HEK293 (cell line): ENCODE measurements at regions not wholly inside any gene's neighbourhood (a gene's known extent, or its start where the extent isn't known, plus 50 kb on each side); places are given as distances from the start of the nearest gene placed in this dataset.

Experiments used
- CTCF ChIA-PET: fragments of 350-600 bp; formaldehyde crosslinking; extraction: SDS; loops from one replicate; lab custom pipeline; 2021; ENCODE audit warnings: antibody characterized with exemption; lab: Yijun Ruan, JAX
- POLR2A ChIA-PET: fragments of 300-600 bp; formaldehyde crosslinking; extraction: SDS; loops from one replicate; lab custom pipeline; 2020; ENCODE audit warnings: antibody characterized with exemption, inconsistent platforms; lab: Yijun Ruan, JAX
- H3K27ac ChIP-seq: fragments of 200-500 bp; sonication (Bioruptor generic); 2 replicates; pipeline ENCODE4 v1.5.1; 2014; ENCODE audit warnings: low read depth, low read length, control low read depth, inconsistent platforms; ENCODE audit errors: extremely low read depth
- H3K36me3 ChIP-seq, 2 experiments: fragments of 200-500 bp in 1 of 2; sonication (Bioruptor generic) in 1 of 2; 1 replicate in 1 of 2; 2 replicates in 1 of 2; pipeline ENCODE4 v1.5.1; 2014 to 2017; ENCODE audit warnings: inconsistent platforms in 2 of 2, low read length in 2 of 2; ENCODE audit not compliant: control insufficient read depth in 2 of 2, insufficient read depth in 1 of 2
- H3K4me1 ChIP-seq: fragments of 200-500 bp; sonication (Bioruptor generic); 2 replicates; pipeline ENCODE4 v1.5.1; 2014; ENCODE audit warnings: mild to moderate bottlenecking, low read length, inconsistent platforms; ENCODE audit not compliant: control insufficient read depth, insufficient read depth
- H3K4me3 ChIP-seq: 2 replicates; pipeline ENCODE4 v1.5.1; 2011; ENCODE audit warnings: low read depth, mild to moderate bottlenecking, control low read depth, low read length, moderate library complexity
- H3K9me3 ChIP-seq: fragments of 200-500 bp; sonication (Bioruptor generic); 2 replicates; pipeline ENCODE4 v1.5.1; 2014; ENCODE audit warnings: low read depth, low read length, inconsistent platforms; ENCODE audit not compliant: control insufficient read depth, insufficient read depth
- HOXA7 ChIP-seq: sonication (generic); formaldehyde crosslinking; IDR thresholded peaks from 2 replicates; pipeline ENCODE4 v1.8.1; 2022; ENCODE audit warnings: missing genetic modification reagents, borderline replicate concordance
- HOXD13 ChIP-seq: sonication (generic); formaldehyde crosslinking; IDR thresholded peaks from 2 replicates; pipeline ENCODE4 v1.8.0; 2022; ENCODE audit warnings: missing genetic modification reagents, borderline replicate concordance
- PRDM2 ChIP-seq: fragments of 450-650 bp; formaldehyde crosslinking; IDR thresholded peaks from 2 replicates; pipeline ENCODE4 v1.5.1; 2016; ENCODE audit warnings: missing biosample characterization, missing genetic modification characterization, borderline replicate concordance
- SCRT2 ChIP-seq: fragments of 450-650 bp; formaldehyde crosslinking; IDR thresholded peaks from 2 replicates; pipeline ENCODE4 v1.5.1; 2016; ENCODE audit warnings: missing biosample characterization, missing genetic modification characterization
- YY2 ChIP-seq: fragments of 450-650 bp; formaldehyde crosslinking; IDR thresholded peaks from 2 replicates; pipeline ENCODE4 v1.5.1; 2016; ENCODE audit warnings: missing biosample characterization, missing genetic modification characterization
- ZBTB17 ChIP-seq: fragments of 450-650 bp; formaldehyde crosslinking; IDR thresholded peaks from 2 replicates; pipeline ENCODE4 v1.5.1; 2016; ENCODE audit warnings: missing biosample characterization, missing genetic modification characterization
- ZBTB20 ChIP-seq: fragments of 450-650 bp; formaldehyde crosslinking; IDR thresholded peaks from 2 replicates; pipeline ENCODE4 v1.5.1; 2016; ENCODE audit warnings: missing biosample characterization, missing genetic modification characterization
- ZBTB26 ChIP-seq: fragments of 450-650 bp; formaldehyde crosslinking; optimal IDR thresholded peaks from 2 replicates; pipeline ENCODE3; 2016; ENCODE audit warnings: missing biosample characterization, mild to moderate bottlenecking, missing genetic modification characterization
- ZBTB7A ChIP-seq: fragments of 450-650 bp; formaldehyde crosslinking; IDR thresholded peaks from 2 replicates; pipeline ENCODE4 v1.5.1; 2016; ENCODE audit warnings: low read depth, missing biosample characterization, missing genetic modification characterization
- ZNF10 ChIP-seq: fragments of 450-650 bp; formaldehyde crosslinking; IDR thresholded peaks from 2 replicates; pipeline ENCODE4 v1.5.1; 2017; ENCODE audit warnings: missing biosample characterization, missing genetic modification characterization
- ZNF112 ChIP-seq: fragments of 450-650 bp; formaldehyde crosslinking; IDR thresholded peaks from 2 replicates; pipeline ENCODE4 v1.5.0; 2017; ENCODE audit warnings: missing biosample characterization, missing genetic modification characterization
- ZNF121 ChIP-seq: fragments of 450-650 bp; formaldehyde crosslinking; IDR thresholded peaks from 2 replicates; pipeline ENCODE4 v1.5.1; 2016; ENCODE audit warnings: missing biosample characterization, missing genetic modification characterization
- ZNF221 ChIP-seq: fragments of 450-650 bp; formaldehyde crosslinking; IDR thresholded peaks from 2 replicates; pipeline ENCODE4 v1.5.1; 2017; ENCODE audit warnings: missing biosample characterization, missing genetic modification characterization, borderline replicate concordance
- ZNF26 ChIP-seq: fragments of 450-650 bp; formaldehyde crosslinking; IDR thresholded peaks from 2 replicates; pipeline ENCODE4 v1.5.1; 2016; ENCODE audit warnings: missing biosample characterization, missing genetic modification characterization
- ZNF292 ChIP-seq: fragments of 450-650 bp; formaldehyde crosslinking; IDR thresholded peaks from 2 replicates; pipeline ENCODE4 v1.5.1; 2016; ENCODE audit warnings: low read depth, missing biosample characterization, missing genetic modification characterization, borderline replicate concordance
- ZNF362 ChIP-seq: fragments of 450-650 bp; formaldehyde crosslinking; IDR thresholded peaks from 2 replicates; pipeline ENCODE4 v1.5.1; 2016; ENCODE audit warnings: missing biosample characterization, missing genetic modification characterization
- ZNF404 ChIP-seq: fragments of 450-650 bp; formaldehyde crosslinking; IDR thresholded peaks from 2 replicates; pipeline ENCODE4 v1.5.1; 2017; ENCODE audit warnings: missing biosample characterization, missing genetic modification characterization
- ZNF416 ChIP-seq: fragments of 450-650 bp; formaldehyde crosslinking; IDR thresholded peaks from 2 replicates; pipeline ENCODE4 v1.5.1; 2016; ENCODE audit warnings: missing biosample characterization, missing genetic modification characterization
- ZNF449 ChIP-seq: fragments of 450-650 bp; formaldehyde crosslinking; IDR thresholded peaks from 2 replicates; pipeline ENCODE4 v1.5.1; 2017; ENCODE audit warnings: missing biosample characterization, mild to moderate bottlenecking, missing genetic modification characterization, moderate library complexity
- ZNF585B ChIP-seq: fragments of 450-650 bp; formaldehyde crosslinking; IDR thresholded peaks from 2 replicates; pipeline ENCODE4 v1.5.1; 2016; ENCODE audit warnings: missing biosample characterization, missing genetic modification characterization
- ZSCAN16 ChIP-seq: fragments of 450-650 bp; formaldehyde crosslinking; IDR thresholded peaks from 2 replicates; pipeline ENCODE4 v1.5.1; 2016; ENCODE audit warnings: missing biosample characterization, missing genetic modification characterization
- TF ChIP-seq, protein P1 (sequence below): fragments of 450-650 bp; formaldehyde crosslinking; IDR thresholded peaks from 2 replicates; pipeline ENCODE4 v1.5.1; 2016; ENCODE audit warnings: missing biosample characterization, missing genetic modification characterization

DNA sequence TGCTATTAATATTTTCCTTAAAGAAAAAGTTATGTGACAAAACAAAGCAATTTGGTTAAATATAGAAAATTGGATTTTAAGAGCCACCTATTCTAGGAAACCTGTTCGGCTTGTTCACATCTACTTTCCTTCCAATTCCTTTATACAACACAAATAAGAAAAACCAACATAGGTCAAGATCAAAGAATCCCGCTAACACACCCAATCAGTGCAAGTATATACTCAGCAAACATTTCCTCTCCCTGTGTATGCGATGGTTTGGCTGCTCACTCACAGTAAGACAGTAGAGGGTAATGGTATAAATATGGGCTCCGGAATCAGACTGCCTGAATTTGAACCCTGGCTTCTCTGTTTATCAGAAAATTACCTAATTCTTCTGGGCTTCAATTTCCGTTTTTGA, 757.5 kb upstream of the ZNF608 start:
- ChIA-PET CTCF (no interaction called here), POLR2A (no interaction called here)
- Histone ChIP-seq H3K4me1 (no peaks in the 10 kb centered on the region), H3K9me3 (no peaks in the 10 kb centered on the region; the same call in 1 of the 2 replicates), H3K36me3 (no peaks in the 10 kb centered on the region), H3K4me3 (no peak overlapping the region), H3K27ac (no peak overlapping the region)
- no peak for TF ChIP-seq HOXA7 (CRISPR knock-in tag)
- no peak for TF ChIP-seq ZSCAN16
- no peak for TF ChIP-seq ZNF404 (tag by site-specific recombination)
- no peak for TF ChIP-seq ZNF585B (tag by site-specific recombination)
- no peak for TF ChIP-seq ZNF26
- no peak for TF ChIP-seq ZNF362 (tag by site-specific recombination)
- no peak for TF ChIP-seq HOXD13 (CRISPR knock-in tag)
- no peak for TF ChIP-seq ZBTB26 (tag by site-specific recombination)
- TF ChIP-seq ZNF10 (tag by site-specific recombination): no peak
- TF ChIP-seq ZNF449 (tag by site-specific recombination): no peak
- no peak for TF ChIP-seq ZBTB20 (tag by site-specific recombination)
- no peak for TF ChIP-seq PRDM2 (tag by site-specific recombination)
- TF ChIP-seq YY2 (tag by site-specific recombination): no peak

GRCh38 chr5:125505115-125505514, 758.7 kb upstream of the ZNF608 start:
- CTCF ChIA-PET: no interaction called here
- H3K4me3 ChIP-seq: no peak overlapping the region
- no peaks in the 10 kb centered on the region; the same call in 1 of the 2 replicates for H3K9me3 ChIP-seq
- H3K4me1 ChIP-seq: no peaks in the 10 kb centered on the region
- POLR2A ChIA-PET: no interaction called here
- H3K36me3 ChIP-seq: no peaks in the 10 kb centered on the region
- no peak overlapping the region for H3K27ac ChIP-seq
- TF ChIP-seq SCRT2: no peak
- TF ChIP-seq ZNF292: no peak
- TF ChIP-seq ZNF221 (tag by site-specific recombination): no peak
- no peak for TF ChIP-seq ZNF416
- no peak for TF ChIP-seq ZBTB17 (tag by site-specific recombination)
- no peak for TF ChIP-seq ZBTB7A
- TF ChIP-seq ZNF121: no peak
- TF ChIP-seq, protein P1, sequence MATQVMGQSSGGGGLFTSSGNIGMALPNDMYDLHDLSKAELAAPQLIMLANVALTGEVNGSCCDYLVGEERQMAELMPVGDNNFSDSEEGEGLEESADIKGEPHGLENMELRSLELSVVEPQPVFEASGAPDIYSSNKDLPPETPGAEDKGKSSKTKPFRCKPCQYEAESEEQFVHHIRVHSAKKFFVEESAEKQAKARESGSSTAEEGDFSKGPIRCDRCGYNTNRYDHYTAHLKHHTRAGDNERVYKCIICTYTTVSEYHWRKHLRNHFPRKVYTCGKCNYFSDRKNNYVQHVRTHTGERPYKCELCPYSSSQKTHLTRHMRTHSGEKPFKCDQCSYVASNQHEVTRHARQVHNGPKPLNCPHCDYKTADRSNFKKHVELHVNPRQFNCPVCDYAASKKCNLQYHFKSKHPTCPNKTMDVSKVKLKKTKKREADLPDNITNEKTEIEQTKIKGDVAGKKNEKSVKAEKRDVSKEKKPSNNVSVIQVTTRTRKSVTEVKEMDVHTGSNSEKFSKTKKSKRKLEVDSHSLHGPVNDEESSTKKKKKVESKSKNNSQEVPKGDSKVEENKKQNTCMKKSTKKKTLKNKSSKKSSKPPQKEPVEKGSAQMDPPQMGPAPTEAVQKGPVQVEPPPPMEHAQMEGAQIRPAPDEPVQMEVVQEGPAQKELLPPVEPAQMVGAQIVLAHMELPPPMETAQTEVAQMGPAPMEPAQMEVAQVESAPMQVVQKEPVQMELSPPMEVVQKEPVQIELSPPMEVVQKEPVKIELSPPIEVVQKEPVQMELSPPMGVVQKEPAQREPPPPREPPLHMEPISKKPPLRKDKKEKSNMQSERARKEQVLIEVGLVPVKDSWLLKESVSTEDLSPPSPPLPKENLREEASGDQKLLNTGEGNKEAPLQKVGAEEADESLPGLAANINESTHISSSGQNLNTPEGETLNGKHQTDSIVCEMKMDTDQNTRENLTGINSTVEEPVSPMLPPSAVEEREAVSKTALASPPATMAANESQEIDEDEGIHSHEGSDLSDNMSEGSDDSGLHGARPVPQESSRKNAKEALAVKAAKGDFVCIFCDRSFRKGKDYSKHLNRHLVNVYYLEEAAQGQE (tag by site-specific recombination): no peak
- no peak for TF ChIP-seq ZNF112
